Myocyte (in vitro differentiated cells): ENCODE measurements at regions not wholly inside any gene's neighbourhood (a gene's known extent, or its start where the extent isn't known, plus 50 kb on each side); places are given as distances from the start of the nearest gene placed in this dataset.

Experiments
- DNase-seq: peaks from one replicate; pipeline ENCODE4 v3.0.0-alpha.2; 2012; ENCODE audit warnings: low read depth

DNA sequence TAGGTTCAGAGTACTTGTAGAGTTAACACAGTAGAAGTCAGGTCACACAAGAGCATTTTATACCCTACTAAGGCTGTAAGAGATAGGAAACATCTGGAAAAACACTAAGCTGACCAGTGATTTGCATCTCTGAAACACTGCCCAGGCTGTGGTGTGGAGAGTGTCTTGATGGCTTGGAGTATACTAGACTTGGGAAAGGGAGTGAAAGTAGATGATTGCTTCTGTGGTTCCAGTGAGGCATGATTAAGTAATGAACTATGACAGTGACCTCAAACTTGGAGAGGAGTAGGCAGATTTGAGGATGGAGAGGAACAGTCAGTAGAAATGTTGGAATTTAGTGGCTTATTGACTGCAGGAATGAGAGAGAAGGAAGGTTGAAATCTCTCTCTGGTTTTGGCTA is 201.2 kb downstream of the FLRT2 start:
- DNase-seq, result peak; percentile 43

DNA sequence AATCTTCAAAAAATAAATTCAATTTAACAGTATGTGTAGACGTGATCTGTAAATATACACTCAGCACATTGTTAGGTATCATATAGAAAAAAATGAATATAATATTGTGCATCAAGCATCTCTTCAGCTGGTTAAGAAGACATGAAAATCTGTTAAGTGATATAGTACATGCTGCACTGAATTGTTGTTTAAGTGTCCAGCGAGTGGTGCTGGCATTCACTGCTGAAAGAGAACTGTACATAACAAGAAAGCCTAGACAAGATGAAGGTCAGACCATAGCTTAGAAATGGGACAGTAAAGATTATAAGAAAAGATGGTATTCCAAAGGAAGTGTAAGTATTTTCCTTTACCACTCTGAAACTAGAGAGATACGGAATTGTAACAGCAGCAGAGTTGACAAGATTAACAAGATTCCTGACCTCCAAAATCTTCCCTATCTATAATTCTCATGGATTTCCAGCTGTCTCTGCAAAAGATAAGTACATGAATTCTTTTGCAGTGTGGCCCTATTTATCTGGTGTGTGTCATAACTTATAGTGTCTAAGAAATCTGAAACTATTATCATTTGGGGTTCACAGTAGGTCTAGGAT is 198.6 kb downstream of the FLRT2 start:
- no peak for DNase-seq

DNA sequence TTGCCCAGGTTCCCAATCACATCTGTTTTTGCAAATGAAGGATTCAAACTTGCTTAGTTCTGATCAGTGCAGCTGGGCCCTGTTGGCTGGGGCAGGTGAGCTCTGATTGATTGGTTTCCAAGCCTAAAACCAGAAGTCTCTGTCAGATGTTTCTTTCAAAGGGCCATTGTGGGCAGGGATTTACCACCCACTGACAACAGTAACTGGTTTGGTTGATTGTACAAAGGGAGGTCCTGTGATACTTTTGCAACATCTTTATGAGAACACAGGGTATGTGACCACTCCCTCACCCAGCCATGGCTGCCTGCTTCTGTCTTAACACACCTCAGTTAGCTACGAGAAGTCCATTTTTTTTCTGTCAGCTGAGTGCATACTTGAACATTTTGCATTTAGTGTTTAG is 184.1 kb downstream of the FLRT2 start:
- no peak for DNase-seq

DNA sequence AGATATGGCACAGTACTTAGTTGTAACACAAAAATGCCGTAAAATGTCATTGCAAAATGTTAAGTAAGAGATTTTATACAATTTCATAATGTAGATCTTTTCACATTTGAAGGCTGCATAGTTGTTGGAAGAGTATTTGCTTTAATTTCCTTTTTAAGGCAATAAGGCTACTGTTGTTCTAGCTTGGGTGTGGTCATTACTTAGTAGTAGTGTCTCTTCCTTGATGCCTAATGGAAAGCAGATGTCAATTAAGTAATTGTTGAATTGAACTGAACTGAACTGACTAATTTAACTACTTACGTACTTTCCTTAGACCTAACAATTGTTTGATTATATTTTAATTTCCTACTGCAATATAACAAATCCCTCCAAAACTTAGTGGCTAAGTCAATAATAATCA is 181.7 kb downstream of the FLRT2 start:
- DNase-seq, result no peak
